Esophagus muscularis mucosa (tissue), 4 donors: ENCODE measurements at regions not wholly inside any gene's neighbourhood (a gene's known extent, or its start where the extent isn't known, plus 50 kb on each side); places are given as distances from the start of the nearest gene placed in this dataset.
"Not testable (repeated sequence)": the region's sequence is repeated elsewhere in the genome, so short reads cannot be mapped to it uniquely, and the experiment has no call there.

Experiments
- DNase-seq: peaks from one replicate; pipeline ENCODE4 v3.0.0-alpha.2; 2017; ENCODE audit errors: extremely low spot score
- H3K27ac ChIP-seq, 4 donors: fragments of 200-600 bp; sonication (generic); replicated peaks in 1 of 4; 1 replicate in 3 of 4; 2 replicates in 1 of 4; pipeline ENCODE4 v1.5.1; 2016 to 2019; ENCODE audit warnings: mild to moderate bottlenecking in 1 of 4
- H3K27me3 ChIP-seq, 4 donors: fragments of 200-600 bp; sonication (generic); one replicate each; pipeline versions ENCODE4 v1.5.1 to v1.6.0; 2016 to 2019
- H3K36me3 ChIP-seq, 4 donors: fragments of 200-600 bp; sonication (generic); one replicate each; pipeline ENCODE4 v1.5.1; 2016 to 2019
- H3K4me1 ChIP-seq, 4 donors: fragments of 200-600 bp; sonication (generic); one replicate each; pipeline ENCODE4 v1.5.1; 2016 to 2019
- H3K4me3 ChIP-seq, 4 donors: fragments of 200-600 bp; sonication (generic); 1 replicate in 2 of 4; 2 replicates in 2 of 4; pipeline ENCODE4 v1.5.1; 2016 to 2019; ENCODE audit warnings: mild to moderate bottlenecking in 4 of 4, moderate library complexity in 1 of 4
- H3K9me3 ChIP-seq, 4 donors: fragments of 200-600 bp; sonication (generic); 1 replicate in 3 of 4; 2 replicates in 1 of 4; pipeline ENCODE4 v1.5.1; 2016 to 2019
- EP300 ChIP-seq: sonication (generic); formaldehyde crosslinking; IDR thresholded peaks from one replicate; pipeline ENCODE4 v1.6.1; 2017; ENCODE audit warnings: antibody characterized with exemption
- POLR2A ChIP-seq: fragments of 450-650 bp; IDR thresholded peaks from one replicate; pipeline ENCODE4 v1.6.1; 2017; ENCODE audit warnings: antibody characterized with exemption, moderate library complexity, mild to moderate bottlenecking, low read depth
- POLR2AphosphoS5 ChIP-seq, 2 donors: sonication (generic); formaldehyde crosslinking; IDR thresholded peaks; one replicate each; pipeline ENCODE4 v1.6.1; 2017; ENCODE audit warnings: antibody characterized with exemption in 2 of 2
- WGBS: methylation state at CpG from one replicate; pipeline ENCODE4 v1.1.5; 2018; 5-methylcytosine and 5-hydroxymethylcytosine counted together
- intact Hi-C: fragments of 100-400 bp; cut with DNase I; formaldehyde crosslinking; loops from one replicate; pipeline ENCODE4 v1.15.1; 2023
- TF ChIP-seq, protein P1 (sequence below), 3 experiments: fragments of 200-600 bp in 2 of 3; fragments of 450-650 bp in 1 of 3; sonication (generic) in 2 of 3; IDR thresholded peaks; one replicate each; pipeline ENCODE4 v1.5.1; 2017 to 2019; ENCODE audit warnings: antibody characterized with exemption in 3 of 3, mild to moderate bottlenecking in 2 of 3, moderate library complexity in 1 of 3

GRCh38 chr5:108545301-108545700 is 163.4 kb upstream of the FBXL17 start:
- H3K4me1 ChIP-seq, result peaks cover 0 to 11% (median 4%) of the 10 kb centered on the region in 4 donors
- H3K9me3 ChIP-seq, result no peaks in the 10 kb centered on the region
- intact Hi-C loops, result no loop called here
- DNase-seq, result no peak
- 35% methylated on average over 1 of the region's 1 CpG for WGBS
- H3K36me3 ChIP-seq, result no peaks in the 10 kb centered on the region
- no peak overlapping the region for H3K27ac ChIP-seq
- no peaks in the 10 kb centered on the region for H3K27me3 ChIP-seq
- no peak overlapping the region for H3K4me3 ChIP-seq
- TF ChIP-seq, protein P1, sequence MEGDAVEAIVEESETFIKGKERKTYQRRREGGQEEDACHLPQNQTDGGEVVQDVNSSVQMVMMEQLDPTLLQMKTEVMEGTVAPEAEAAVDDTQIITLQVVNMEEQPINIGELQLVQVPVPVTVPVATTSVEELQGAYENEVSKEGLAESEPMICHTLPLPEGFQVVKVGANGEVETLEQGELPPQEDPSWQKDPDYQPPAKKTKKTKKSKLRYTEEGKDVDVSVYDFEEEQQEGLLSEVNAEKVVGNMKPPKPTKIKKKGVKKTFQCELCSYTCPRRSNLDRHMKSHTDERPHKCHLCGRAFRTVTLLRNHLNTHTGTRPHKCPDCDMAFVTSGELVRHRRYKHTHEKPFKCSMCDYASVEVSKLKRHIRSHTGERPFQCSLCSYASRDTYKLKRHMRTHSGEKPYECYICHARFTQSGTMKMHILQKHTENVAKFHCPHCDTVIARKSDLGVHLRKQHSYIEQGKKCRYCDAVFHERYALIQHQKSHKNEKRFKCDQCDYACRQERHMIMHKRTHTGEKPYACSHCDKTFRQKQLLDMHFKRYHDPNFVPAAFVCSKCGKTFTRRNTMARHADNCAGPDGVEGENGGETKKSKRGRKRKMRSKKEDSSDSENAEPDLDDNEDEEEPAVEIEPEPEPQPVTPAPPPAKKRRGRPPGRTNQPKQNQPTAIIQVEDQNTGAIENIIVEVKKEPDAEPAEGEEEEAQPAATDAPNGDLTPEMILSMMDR (IDR thresholded peaks at IDR 0.05), result no peak
- TF ChIP-seq POLR2AphosphoS5 (IDR thresholded peaks at IDR 0.05) (no peak), EP300 (no peak), POLR2A (no peak)

DNA sequence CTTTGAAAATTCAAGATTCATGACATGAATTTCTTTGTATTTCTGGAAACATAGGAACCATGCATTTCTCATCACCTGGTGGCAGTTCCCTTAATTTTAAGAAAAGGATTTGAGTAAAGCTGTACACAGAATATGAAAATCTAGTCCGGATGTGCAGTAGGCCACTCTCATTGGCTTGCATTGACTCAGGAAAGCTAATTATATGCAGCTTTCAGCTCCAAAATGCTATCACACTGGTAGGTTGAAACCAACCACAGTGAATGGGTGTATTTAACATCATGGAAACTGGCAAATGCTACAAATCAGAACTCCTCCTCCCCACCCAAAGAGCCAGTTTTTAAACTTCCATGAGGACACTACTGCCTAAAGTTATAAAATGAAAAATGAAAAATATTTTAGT is 161.6 kb upstream of the FBXL17 start:
- H3K4me3 ChIP-seq, result no peak overlapping the region
- no peak for DNase-seq
- H3K9me3 ChIP-seq, result no peaks in the 10 kb centered on the region
- no peak overlapping the region for H3K27ac ChIP-seq
- TF ChIP-seq, protein P1 (IDR thresholded peaks at IDR 0.05), result no peak
- TF ChIP-seq EP300, result no peak
- TF ChIP-seq POLR2A, result no peak
- TF ChIP-seq POLR2AphosphoS5 (IDR thresholded peaks at IDR 0.05), result no peak
- no peaks in the 10 kb centered on the region for H3K27me3 ChIP-seq
- H3K4me1 ChIP-seq, result peaks cover 0 to 7% (median 3%) of the 10 kb centered on the region in 4 donors
- H3K36me3 ChIP-seq, result no peaks in the 10 kb centered on the region
- intact Hi-C loops, result no loop called here
- 87% methylated on average over 1 of the region's 1 CpG for WGBS

DNA sequence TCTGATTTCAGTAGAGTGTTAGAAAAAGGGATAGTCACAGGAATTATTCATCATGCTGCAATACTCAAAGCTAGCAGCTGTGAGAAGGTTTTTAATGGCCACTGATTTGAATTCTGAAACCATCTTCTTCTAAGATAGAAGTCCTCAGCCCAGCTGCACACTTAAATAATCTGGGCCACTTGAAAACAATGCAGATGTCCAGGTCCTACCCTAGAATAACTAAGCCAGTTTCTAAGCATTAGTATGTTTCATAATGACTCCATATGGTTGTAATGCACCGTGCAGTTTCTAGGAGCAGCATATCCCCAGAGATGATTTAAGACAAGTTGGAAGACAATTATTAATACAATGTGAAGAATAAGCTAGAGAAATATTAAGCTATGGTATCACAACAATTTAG is 159.9 kb upstream of the FBXL17 start:
- H3K4me3 ChIP-seq, result no peak overlapping the region
- H3K9me3 ChIP-seq, result no peaks in the 10 kb centered on the region
- H3K4me1 ChIP-seq, result no peaks in the 10 kb centered on the region
- intact Hi-C loops, result no loop called here
- no peaks in the 10 kb centered on the region for H3K36me3 ChIP-seq
- no peak for TF ChIP-seq POLR2A
- TF ChIP-seq, protein P1 (IDR thresholded peaks at IDR 0.05), result no peak
- TF ChIP-seq POLR2AphosphoS5 (IDR thresholded peaks at IDR 0.05), result no peak
- TF ChIP-seq EP300, result no peak
- H3K27me3 ChIP-seq, result no peaks in the 10 kb centered on the region
- H3K27ac ChIP-seq, result no peak overlapping the region
- no peak for DNase-seq
- 79% methylated on average over 1 of the region's 1 CpG for WGBS

DNA sequence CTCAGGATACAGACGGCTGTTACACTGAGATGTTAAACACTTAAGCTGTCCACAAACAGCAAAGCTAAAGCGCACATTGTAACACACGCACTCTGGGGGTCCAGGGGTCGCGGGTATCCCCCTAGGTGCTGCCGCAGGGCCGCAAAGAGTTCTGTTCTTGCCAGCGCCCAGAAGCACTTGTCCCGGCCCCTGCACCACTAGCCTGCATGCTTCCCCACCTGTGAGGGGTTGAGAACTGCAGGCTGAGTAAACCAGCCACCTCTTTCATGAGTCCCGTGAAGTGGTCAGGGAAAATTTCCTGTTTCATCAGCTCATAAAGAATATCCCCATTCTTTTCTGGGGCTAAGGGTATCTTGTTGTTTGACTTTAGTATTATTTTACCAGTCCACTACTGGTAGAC is 154.4 kb upstream of the FBXL17 start:
- H3K4me3 ChIP-seq, result no peak overlapping the region
- H3K9me3 ChIP-seq, result no peaks in the 10 kb centered on the region
- WGBS, result 88% methylated on average over 10 of the region's 10 CpGs
- no peak overlapping the region for H3K27ac ChIP-seq
- no peaks in the 10 kb centered on the region for H3K36me3 ChIP-seq
- TF ChIP-seq EP300, result no peak
- TF ChIP-seq POLR2A, result no peak
- TF ChIP-seq, protein P1 (IDR thresholded peaks at IDR 0.05), result no peak
- no peak for TF ChIP-seq POLR2AphosphoS5 (IDR thresholded peaks at IDR 0.05)
- no peaks in the 10 kb centered on the region for H3K4me1 ChIP-seq
- no peaks in the 10 kb centered on the region for H3K27me3 ChIP-seq
- intact Hi-C loops, result no loop called here
- no peak for DNase-seq

GRCh38 chr5:108532129-108532445 is 150.2 kb upstream of the FBXL17 start:
- H3K36me3 ChIP-seq, H3K27me3 ChIP-seq, H3K4me3 ChIP-seq, H3K9me3 ChIP-seq, H3K27ac ChIP-seq, DNase-seq, intact Hi-C loops, H3K4me1 ChIP-seq: not testable (repeated sequence)
- 80% methylated on average over 1 of the region's 1 CpG for WGBS
